ENCODE measurements at regions not wholly inside any gene's neighbourhood (a gene's known extent, or its start where the extent isn't known, plus 50 kb on each side); places are given as distances from the start of the nearest gene placed in this dataset.

GRCh38 chr14:27315477-27315876, 717.6 kb upstream of the NOVA1 start:
- H3K9ac ChIP-seq (ENCODE audit: low read length): no peak overlapping the region
- H3K4me2 ChIP-seq (ENCODE audit: low read depth, low read length, poor library complexity, severe bottlenecking): no peak overlapping the region
- H3K79me2 ChIP-seq (ENCODE audit: insufficient read depth, low read length): no peaks in the 10 kb centered on the region
- no peaks in the 10 kb centered on the region for H3K36me3 ChIP-seq (ENCODE audit: low read length)
- H3K27me3 ChIP-seq (ENCODE audit: low read length): no peaks in the 10 kb centered on the region
- TF ChIP-seq EZH2phosphoT487 (conservative IDR thresholded peaks at IDR 0.05; ENCODE audit: low read length): no peak
- no peak for TF ChIP-seq CTCF (IDR thresholded peaks at IDR 0.05; ENCODE audit: insufficient read depth, low read length, poor library complexity, severe bottlenecking)
- no peak overlapping the region for H3K27ac ChIP-seq (ENCODE audit: low read depth, low read length)
- no peaks in the 10 kb centered on the region for H4K20me1 ChIP-seq (ENCODE audit: low read depth, low read length)
- H3F3A ChIP-seq (ENCODE audit: insufficient read depth): no peaks in the 10 kb centered on the region
- no peak overlapping the region for H3K4me3 ChIP-seq (ENCODE audit: insufficient read depth, low read length, poor library complexity, severe bottlenecking)
- no peaks in the 10 kb centered on the region for H3K9me2 ChIP-seq (replicated peaks; ENCODE audit: insufficient read depth, low read length)
- no peak overlapping the region for H2AFZ ChIP-seq (ENCODE audit: low read depth, low read length, severe bottlenecking)
- H3K9me3 ChIP-seq (ENCODE audit: insufficient read depth, low read length): 0 out of 2 replicates have a peak, but pooled peaks cover 4% of the 10 kb centered on the region

- Histone ChIP-seq H3K79me2 (ENCODE audit: insufficient read depth, low read length) (no peaks in the 10 kb centered on the region), H3K36me3 (ENCODE audit: low read length) (no peaks in the 10 kb centered on the region), H3K4me3 (ENCODE audit: insufficient read depth, low read length, poor library complexity, severe bottlenecking) (no peak overlapping the region), H3F3A (ENCODE audit: insufficient read depth) (no peaks in the 10 kb centered on the region), H3K9me3 (ENCODE audit: insufficient read depth, low read length) (0 out of 2 replicates have a peak, but pooled peaks cover 4% of the 10 kb centered on the region), H3K27me3 (ENCODE audit: low read length) (no peaks in the 10 kb centered on the region), H2AFZ (ENCODE audit: low read depth, low read length, severe bottlenecking) (no peak overlapping the region), H3K9me2 (replicated peaks; ENCODE audit: insufficient read depth, low read length) (no peaks in the 10 kb centered on the region), H3K9ac (ENCODE audit: low read length) (no peak overlapping the region), H3K4me2 (ENCODE audit: low read depth, low read length, poor library complexity, severe bottlenecking) (no peak overlapping the region), H3K27ac (ENCODE audit: low read depth, low read length) (no peak overlapping the region), H4K20me1 (ENCODE audit: low read depth, low read length) (no peaks in the 10 kb centered on the region)
- TF ChIP-seq EZH2phosphoT487 (conservative IDR thresholded peaks at IDR 0.05; ENCODE audit: low read length): no peak
- no peak for TF ChIP-seq CTCF (IDR thresholded peaks at IDR 0.05; ENCODE audit: insufficient read depth, low read length, poor library complexity, severe bottlenecking)
Measured at GRCh38 chr14:27315947-27316346, 718.1 kb upstream of the NOVA1 start.

- H3K4me3 ChIP-seq (ENCODE audit: insufficient read depth, low read length, poor library complexity, severe bottlenecking): no peak overlapping the region
- H3K9me3 ChIP-seq (ENCODE audit: insufficient read depth, low read length): 0 out of 2 replicates have a peak, but pooled peaks cover 4% of the 10 kb centered on the region
- H3K9me2 ChIP-seq (replicated peaks; ENCODE audit: insufficient read depth, low read length): no peaks in the 10 kb centered on the region
- H2AFZ ChIP-seq (ENCODE audit: low read depth, low read length, severe bottlenecking): no peak overlapping the region
- TF ChIP-seq CTCF (IDR thresholded peaks at IDR 0.05; ENCODE audit: insufficient read depth, low read length, poor library complexity, severe bottlenecking) (no peak), EZH2phosphoT487 (conservative IDR thresholded peaks at IDR 0.05; ENCODE audit: low read length) (no peak)
- no peak overlapping the region for H3K9ac ChIP-seq (ENCODE audit: low read length)
- H3K27me3 ChIP-seq (ENCODE audit: low read length): no peaks in the 10 kb centered on the region
- H3K36me3 ChIP-seq (ENCODE audit: low read length): no peaks in the 10 kb centered on the region
- H3K27ac ChIP-seq (ENCODE audit: low read depth, low read length): no peak overlapping the region
- H3K4me2 ChIP-seq (ENCODE audit: low read depth, low read length, poor library complexity, severe bottlenecking): no peak overlapping the region
- no peaks in the 10 kb centered on the region for H3K79me2 ChIP-seq (ENCODE audit: insufficient read depth, low read length)
- no peaks in the 10 kb centered on the region for H3F3A ChIP-seq (ENCODE audit: insufficient read depth)
- H4K20me1 ChIP-seq (ENCODE audit: low read depth, low read length): no peaks in the 10 kb centered on the region
Measured at GRCh38 chr14:27318774-27319420, 721.1 kb upstream of the NOVA1 start.

Data from SU-DHL-6 (cell line).